GM21737 (cell line): ENCODE measurements at regions not wholly inside any gene's neighbourhood (a gene's known extent, or its start where the extent isn't known, plus 50 kb on each side); places are given as distances from the start of the nearest gene placed in this dataset.

ENCODE experiments used
- ATAC-seq: cut with Tn5 transposase; IDR thresholded peaks from one replicate; pipeline ENCODE4 v1.9.1; 2021; ENCODE audit warnings: mild to moderate bottlenecking, moderate library complexity; ENCODE audit not compliant: unreplicated experiment

GRCh38 chr13:34588362-34588761 is 353.7 kb upstream of the NBEA start:
- no peak for ATAC-seq

GRCh38 chr13:34589581-34589980 is 352.5 kb upstream of the NBEA start:
- ATAC-seq = no peak

GRCh38 chr13:34591129-34591528 is 350.9 kb upstream of the NBEA start:
- no peak for ATAC-seq

- ATAC-seq = no peak
Measured at GRCh38 chr13:34591900-34592529, 350.1 kb upstream of the NBEA start.

GRCh38 chr13:34593658-34594057 is 348.4 kb upstream of the NBEA start:
- ATAC-seq = no peak

GRCh38 chr13:34594507-34594906 is 347.6 kb upstream of the NBEA start:
- no peak for ATAC-seq

GRCh38 chr13:34608331-34608730 is 333.7 kb upstream of the NBEA start:
- no peak for ATAC-seq

GRCh38 chr13:34611671-34612070 is 330.4 kb upstream of the NBEA start:
- ATAC-seq = no peak

GRCh38 chr13:34617473-34618083 is 324.5 kb upstream of the NBEA start:
- no peak for ATAC-seq

GRCh38 chr13:34618654-34619053 is 323.4 kb upstream of the NBEA start:
- ATAC-seq = no peak

GRCh38 chr13:34619326-34619725 is 322.7 kb upstream of the NBEA start:
- ATAC-seq = no peak

GRCh38 chr13:34620074-34620850 is 321.8 kb upstream of the NBEA start:
- ATAC-seq = no peak

GRCh38 chr13:34620862-34621261 is 321.2 kb upstream of the NBEA start:
- no peak for ATAC-seq

- no peak for ATAC-seq
Measured at GRCh38 chr13:34623331-34623730, 318.7 kb upstream of the NBEA start.

- ATAC-seq = no peak
Measured at GRCh38 chr13:34627509-34628208, 314.4 kb upstream of the NBEA start.

GRCh38 chr13:34628209-34628682 is 313.8 kb upstream of the NBEA start:
- ATAC-seq = no peak

GRCh38 chr13:34634448-34634847 is 307.6 kb upstream of the NBEA start:
- ATAC-seq = no peak

GRCh38 chr13:34637138-34637537 is 304.9 kb upstream of the NBEA start:
- ATAC-seq = no peak

GRCh38 chr13:34637636-34638035 is 304.4 kb upstream of the NBEA start:
- no peak for ATAC-seq

- no peak for ATAC-seq
Measured at GRCh38 chr13:34638897-34639296, 303.2 kb upstream of the NBEA start.

GRCh38 chr13:34640179-34640992 is 301.7 kb upstream of the NBEA start:
- ATAC-seq = no peak
